GM21390 (cell line): ENCODE measurements at regions not wholly inside any gene's neighbourhood (a gene's known extent, or its start where the extent isn't known, plus 50 kb on each side); places are given as distances from the start of the nearest gene placed in this dataset.

ENCODE experiments used
- ATAC-seq: cut with Tn5 transposase; IDR thresholded peaks from one replicate; pipeline ENCODE4 v1.9.1; 2021; ENCODE audit not compliant: unreplicated experiment

- no peak for ATAC-seq
Observed at GRCh38 chr6:167574431-167575151, 249.7 kb downstream of the TTLL2 start.

DNA sequence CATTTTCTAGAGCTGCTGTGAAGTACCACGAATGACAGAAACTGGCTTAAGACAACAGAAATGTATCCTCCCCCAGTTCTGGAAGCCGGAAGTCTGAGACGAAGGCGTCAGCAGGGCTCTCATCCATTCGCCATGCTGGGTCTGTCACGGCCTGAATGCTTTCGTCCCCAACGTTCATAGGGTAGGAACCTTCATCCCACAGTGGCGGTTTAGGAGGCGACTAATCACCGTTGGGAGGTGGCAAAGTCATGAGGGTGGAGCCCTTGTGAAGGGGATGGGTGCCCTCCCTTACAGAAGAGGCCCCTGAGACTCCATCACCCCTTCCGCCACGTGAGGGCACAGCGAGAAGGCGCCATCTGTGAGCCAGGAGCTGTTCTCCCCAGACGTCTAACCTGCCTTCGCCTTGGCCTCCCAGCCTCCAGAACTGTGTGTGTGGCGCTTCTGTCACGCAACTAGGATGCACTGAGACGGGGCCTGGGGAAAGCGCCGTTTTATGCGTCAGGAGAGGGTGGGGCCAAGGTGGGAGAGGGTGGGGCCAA, 250.3 kb downstream of the TTLL2 start:
- ATAC-seq, result no peak

DNA sequence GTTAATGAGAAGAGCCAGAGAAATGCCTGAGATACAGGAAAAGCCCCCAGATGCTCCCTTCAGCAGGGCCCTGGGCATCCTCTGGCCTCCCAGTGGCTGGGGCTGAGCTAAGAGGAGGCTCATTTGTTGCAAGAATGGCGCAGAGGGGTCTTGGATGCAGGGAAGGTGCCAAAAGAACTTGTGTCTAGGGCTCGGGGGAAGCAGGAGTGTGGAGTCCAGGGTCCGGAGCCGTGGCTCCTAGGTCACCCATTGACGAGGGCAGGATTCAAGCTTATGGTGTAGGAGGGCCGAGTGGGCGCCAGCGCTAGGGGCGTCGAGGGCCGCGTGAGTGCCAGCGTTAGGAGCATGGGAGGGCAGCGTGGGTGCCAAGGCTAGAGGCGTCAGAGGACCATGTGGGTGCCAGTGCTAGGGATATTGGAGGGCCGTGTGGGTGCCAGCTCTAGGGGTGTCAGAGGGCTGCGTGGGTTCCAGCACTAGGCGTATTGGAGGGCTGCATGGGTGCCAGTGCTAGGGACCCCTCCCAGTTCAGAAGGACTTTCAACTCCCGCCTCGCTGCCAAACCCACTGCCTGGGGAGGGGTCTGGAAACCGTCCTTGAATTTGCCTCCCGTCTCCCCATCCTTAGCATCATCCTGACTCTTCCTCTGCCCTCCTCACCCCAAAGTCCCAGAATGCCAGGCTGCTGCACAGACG, 250.5 kb upstream of the AFDN start:
- no peak for ATAC-seq

GRCh38 chr6:167576828-167577503, 249.7 kb upstream of the AFDN start:
- no peak for ATAC-seq

- no peak for ATAC-seq
Observed at GRCh38 chr6:167577891-167578361, 248.8 kb upstream of the AFDN start.

GRCh38 chr6:167578371-167578901, 248.3 kb upstream of the AFDN start:
- ATAC-seq, result no peak

DNA sequence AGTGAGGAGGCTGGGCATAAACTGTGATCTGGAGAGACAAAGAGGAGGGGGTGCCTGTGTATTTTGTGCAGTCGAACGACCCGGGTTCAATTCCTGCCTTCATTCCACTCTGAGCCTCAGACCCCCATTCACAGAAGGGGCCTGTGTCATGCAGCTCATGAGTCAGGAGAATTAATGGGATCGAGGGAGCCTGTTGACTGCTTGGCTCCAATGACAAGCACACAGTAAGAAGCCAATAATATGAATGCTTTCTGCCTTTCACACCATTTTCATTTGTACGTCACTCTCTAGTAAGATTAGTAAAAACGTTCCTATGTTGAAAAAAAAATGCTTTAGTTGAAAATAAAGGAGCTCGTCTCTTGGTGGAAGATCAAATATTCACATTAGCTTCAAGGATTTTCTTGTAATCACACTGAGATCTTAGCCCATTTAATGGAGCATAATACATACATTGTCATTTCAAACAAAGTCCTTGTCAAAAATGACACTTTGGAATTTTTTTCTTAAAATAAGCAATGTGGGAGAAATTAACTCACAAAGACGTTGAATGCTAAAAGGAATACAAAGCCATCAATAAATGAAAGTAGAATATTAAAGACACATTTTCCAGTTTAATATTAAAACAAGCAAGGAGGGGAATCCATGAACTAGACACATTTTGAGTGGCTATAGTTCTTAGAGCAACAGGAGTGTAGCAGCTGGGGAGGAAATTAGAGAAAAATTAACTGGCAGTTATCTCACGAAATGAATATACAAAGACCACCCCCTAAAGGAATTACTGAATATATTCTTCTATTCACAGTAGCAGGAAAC, 246.7 kb upstream of the AFDN start:
- ATAC-seq, result no peak

DNA sequence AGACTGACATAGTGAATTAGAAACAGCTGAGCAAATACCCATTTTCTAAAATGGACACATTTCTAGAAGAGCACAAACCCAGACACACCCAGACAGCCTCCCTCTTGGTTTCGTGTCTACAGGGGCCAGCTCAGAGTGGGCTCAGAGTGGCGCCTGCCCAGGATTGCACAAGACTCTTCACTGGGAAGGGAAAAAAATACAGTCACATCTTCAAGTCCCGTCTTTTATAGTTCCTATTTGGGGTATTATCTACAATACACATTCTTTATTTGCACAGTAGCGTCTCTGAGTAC, 246.1 kb upstream of the AFDN start:
- ATAC-seq, result no peak

GRCh38 chr6:167581637-167582036, 245.1 kb upstream of the AFDN start:
- ATAC-seq, result no peak

DNA sequence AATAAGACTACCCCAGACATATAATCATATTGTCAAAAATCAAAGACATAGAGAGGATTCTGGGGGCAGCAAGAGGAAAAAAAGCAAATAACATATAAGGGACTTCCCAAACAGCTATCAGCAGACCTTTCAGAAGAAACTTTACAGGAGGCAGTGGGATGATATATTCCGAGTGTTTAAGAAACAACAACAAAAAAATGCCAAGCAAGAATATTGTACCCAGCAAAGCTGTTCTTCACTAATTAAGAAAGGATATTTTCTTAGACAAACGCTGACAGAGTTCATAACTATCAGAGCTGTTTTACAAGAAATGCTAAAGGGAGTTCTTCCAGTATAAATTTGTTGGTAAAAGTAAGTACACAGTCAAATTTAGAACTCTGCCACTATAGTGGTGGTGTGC, 243.3 kb upstream of the AFDN start:
- no peak for ATAC-seq

- no peak for ATAC-seq
Observed at GRCh38 chr6:167588181-167588919, 238.4 kb upstream of the AFDN start.

GRCh38 chr6:167588920-167589614, 237.6 kb upstream of the AFDN start:
- no peak for ATAC-seq

DNA sequence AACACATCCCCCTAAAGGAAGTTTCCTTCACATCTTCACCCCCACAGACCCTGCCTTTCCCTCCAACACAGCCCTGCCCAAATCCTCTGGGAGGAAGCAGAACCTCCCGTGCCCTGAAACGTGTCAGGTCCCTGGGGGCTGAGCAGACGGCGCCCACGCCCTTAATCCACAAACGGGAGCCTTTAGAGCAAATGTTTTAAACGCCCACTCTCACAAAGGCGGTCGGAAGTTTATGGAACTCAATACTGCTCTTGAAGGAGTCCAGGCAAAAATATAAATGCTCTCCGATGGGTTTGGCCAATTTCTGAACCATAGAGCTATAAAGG, 237.1 kb upstream of the AFDN start:
- no peak for ATAC-seq

- no peak for ATAC-seq
Observed at GRCh38 chr6:167590193-167590592, 236.5 kb upstream of the AFDN start.
